IMR-90 (cell line): ENCODE measurements at regions not wholly inside any gene's neighbourhood (a gene's known extent, or its start where the extent isn't known, plus 50 kb on each side); places are given as distances from the start of the nearest gene placed in this dataset.

Source experiments
- BHLHE40 ChIP-seq: fragments of 150-350 bp; IDR thresholded peaks from 2 replicates; pipeline ENCODE4 v1.6.1; 2016; ENCODE audit warnings: mild to moderate bottlenecking, low read depth, low read length
- CHD1 ChIP-seq: IDR thresholded peaks from 2 replicates; pipeline ENCODE4 v1.6.1; 2012; ENCODE audit warnings: low read depth, low read length, improper control_type of control experiment
- MAFK ChIP-seq: IDR thresholded peaks from 2 replicates; pipeline ENCODE4 v1.6.1; 2012; ENCODE audit warnings: low read depth, low read length, improper control_type of control experiment
- MAZ ChIP-seq: IDR thresholded peaks from 2 replicates; pipeline ENCODE4 v1.6.1; 2012; ENCODE audit warnings: low read depth, mild to moderate bottlenecking, low read length, improper control_type of control experiment, moderate library complexity, borderline replicate concordance
- MXI1 ChIP-seq: IDR thresholded peaks from 2 replicates; pipeline ENCODE4 v1.6.1; 2012; ENCODE audit warnings: low read depth, mild to moderate bottlenecking, low read length, moderate library complexity, borderline replicate concordance
- POLR2A ChIP-seq: IDR thresholded peaks from 2 replicates; pipeline ENCODE4 v1.6.1; 2012; ENCODE audit warnings: mild to moderate bottlenecking, low read depth, low read length
- RAD21 ChIP-seq: IDR thresholded peaks from 2 replicates; pipeline ENCODE4 v1.6.1; 2012; ENCODE audit warnings: low read length, improper control_type of control experiment
- RFX5 ChIP-seq: IDR thresholded peaks from 2 replicates; pipeline ENCODE4 v1.8.0; 2012; ENCODE audit warnings: low read depth, mild to moderate bottlenecking, low read length, moderate library complexity
- TF ChIP-seq, protein P1 (sequence below): conservative IDR thresholded peaks from 2 replicates; pipeline ENCODE4 v1.5.1; 2012; ENCODE audit warnings: mild to moderate bottlenecking, low read depth, low read length, improper control_type of control experiment

GRCh38 chr2:147051814-147052213 lies 793.0 kb upstream of the ACVR2A start:
- TF ChIP-seq RAD21 (no peak), BHLHE40 (no peak), RFX5 (no peak), MAFK (no peak), MAZ (no peak), POLR2A (no peak), MXI1 (no peak), CHD1 (no peak)
- TF ChIP-seq, protein P1, sequence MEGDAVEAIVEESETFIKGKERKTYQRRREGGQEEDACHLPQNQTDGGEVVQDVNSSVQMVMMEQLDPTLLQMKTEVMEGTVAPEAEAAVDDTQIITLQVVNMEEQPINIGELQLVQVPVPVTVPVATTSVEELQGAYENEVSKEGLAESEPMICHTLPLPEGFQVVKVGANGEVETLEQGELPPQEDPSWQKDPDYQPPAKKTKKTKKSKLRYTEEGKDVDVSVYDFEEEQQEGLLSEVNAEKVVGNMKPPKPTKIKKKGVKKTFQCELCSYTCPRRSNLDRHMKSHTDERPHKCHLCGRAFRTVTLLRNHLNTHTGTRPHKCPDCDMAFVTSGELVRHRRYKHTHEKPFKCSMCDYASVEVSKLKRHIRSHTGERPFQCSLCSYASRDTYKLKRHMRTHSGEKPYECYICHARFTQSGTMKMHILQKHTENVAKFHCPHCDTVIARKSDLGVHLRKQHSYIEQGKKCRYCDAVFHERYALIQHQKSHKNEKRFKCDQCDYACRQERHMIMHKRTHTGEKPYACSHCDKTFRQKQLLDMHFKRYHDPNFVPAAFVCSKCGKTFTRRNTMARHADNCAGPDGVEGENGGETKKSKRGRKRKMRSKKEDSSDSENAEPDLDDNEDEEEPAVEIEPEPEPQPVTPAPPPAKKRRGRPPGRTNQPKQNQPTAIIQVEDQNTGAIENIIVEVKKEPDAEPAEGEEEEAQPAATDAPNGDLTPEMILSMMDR: no peak
